ENCODE measurements at regions not wholly inside any gene's neighbourhood (a gene's known extent, or its start where the extent isn't known, plus 50 kb on each side); places are given as distances from the start of the nearest gene placed in this dataset.

- DNase-seq: no peak
- intact Hi-C loops (cut with DNase I, micrococcal nuclease): no loop called here
- H3K4me1 ChIP-seq (ENCODE audit: low read depth): no peaks in the 10 kb centered on the region
- no peaks in the 10 kb centered on the region for H3K36me3 ChIP-seq (ENCODE audit: low read depth)
- H3K4me3 ChIP-seq: no peak overlapping the region
- no peak for ATAC-seq
- TF ChIP-seq, protein P1, sequence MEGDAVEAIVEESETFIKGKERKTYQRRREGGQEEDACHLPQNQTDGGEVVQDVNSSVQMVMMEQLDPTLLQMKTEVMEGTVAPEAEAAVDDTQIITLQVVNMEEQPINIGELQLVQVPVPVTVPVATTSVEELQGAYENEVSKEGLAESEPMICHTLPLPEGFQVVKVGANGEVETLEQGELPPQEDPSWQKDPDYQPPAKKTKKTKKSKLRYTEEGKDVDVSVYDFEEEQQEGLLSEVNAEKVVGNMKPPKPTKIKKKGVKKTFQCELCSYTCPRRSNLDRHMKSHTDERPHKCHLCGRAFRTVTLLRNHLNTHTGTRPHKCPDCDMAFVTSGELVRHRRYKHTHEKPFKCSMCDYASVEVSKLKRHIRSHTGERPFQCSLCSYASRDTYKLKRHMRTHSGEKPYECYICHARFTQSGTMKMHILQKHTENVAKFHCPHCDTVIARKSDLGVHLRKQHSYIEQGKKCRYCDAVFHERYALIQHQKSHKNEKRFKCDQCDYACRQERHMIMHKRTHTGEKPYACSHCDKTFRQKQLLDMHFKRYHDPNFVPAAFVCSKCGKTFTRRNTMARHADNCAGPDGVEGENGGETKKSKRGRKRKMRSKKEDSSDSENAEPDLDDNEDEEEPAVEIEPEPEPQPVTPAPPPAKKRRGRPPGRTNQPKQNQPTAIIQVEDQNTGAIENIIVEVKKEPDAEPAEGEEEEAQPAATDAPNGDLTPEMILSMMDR (IDR thresholded peaks at IDR 0.05): no peak
- no peaks in the 10 kb centered on the region for H3K9me3 ChIP-seq
Measured at GRCh38 chr4:164307262-164307661, 446.7 kb upstream of the SMIM31 start.

- Histone ChIP-seq H3K9me3 (no peaks in the 10 kb centered on the region), H3K4me1 (ENCODE audit: low read depth) (no peaks in the 10 kb centered on the region), H3K4me3 (no peak overlapping the region), H3K36me3 (ENCODE audit: low read depth) (no peaks in the 10 kb centered on the region)
- no peak for ATAC-seq
- DNase-seq: no peak
- TF ChIP-seq, protein P1 (IDR thresholded peaks at IDR 0.05): no peak
- intact Hi-C loops (cut with DNase I, micrococcal nuclease): no loop called here
Measured at GRCh38 chr4:164312671-164313070, 441.3 kb upstream of the SMIM31 start.

DNA sequence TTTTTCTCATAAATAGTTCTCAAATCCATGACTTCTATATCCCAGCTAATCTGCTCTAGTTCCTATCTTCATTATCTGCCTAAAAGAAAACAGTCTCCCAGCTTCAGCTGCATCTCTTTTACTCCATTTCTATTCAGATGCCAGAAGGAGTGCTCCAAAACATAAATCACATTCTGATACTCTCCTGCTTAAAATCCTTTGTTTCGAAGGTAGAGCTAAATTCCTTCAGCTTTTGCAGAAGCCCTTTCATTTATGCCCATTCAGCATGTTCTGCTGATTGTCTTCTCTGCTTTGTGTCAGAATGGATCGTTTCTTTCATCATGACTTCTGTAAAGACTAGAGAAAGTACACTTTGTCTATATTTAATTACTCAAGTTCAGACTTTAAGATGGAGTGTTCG lies 440.1 kb upstream of the SMIM31 start:
- Histone ChIP-seq H3K9me3 (no peaks in the 10 kb centered on the region), H3K4me1 (ENCODE audit: low read depth) (no peaks in the 10 kb centered on the region), H3K4me3 (no peak overlapping the region), H3K36me3 (ENCODE audit: low read depth) (no peaks in the 10 kb centered on the region)
- intact Hi-C loops (cut with DNase I, micrococcal nuclease): no loop called here
- DNase-seq (no peak), ATAC-seq (no peak)
- TF ChIP-seq, protein P1 (IDR thresholded peaks at IDR 0.05): no peak

DNA sequence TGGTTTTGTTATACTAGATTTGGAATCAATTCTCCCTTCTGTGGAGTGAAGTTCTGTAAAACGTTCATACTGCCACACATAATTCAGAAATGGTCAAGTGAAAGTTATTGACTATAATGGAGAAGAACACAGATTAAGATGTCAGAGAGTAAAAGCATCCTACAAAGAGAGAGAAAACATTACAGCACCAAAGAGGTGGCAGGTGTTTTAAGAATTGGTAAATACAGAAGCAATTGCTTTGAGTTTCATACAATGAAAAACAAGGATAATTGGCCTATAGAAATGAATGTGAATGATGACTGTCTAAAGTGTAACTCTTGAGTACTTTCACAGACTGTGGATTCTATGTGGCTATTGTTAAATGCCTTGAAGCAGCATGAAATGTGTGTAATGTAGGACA lies 435.6 kb upstream of the SMIM31 start:
- intact Hi-C loops (cut with DNase I, micrococcal nuclease): no loop called here
- ATAC-seq (no peak), DNase-seq (no peak)
- Histone ChIP-seq H3K4me1 (ENCODE audit: low read depth) (no peaks in the 10 kb centered on the region), H3K4me3 (no peak overlapping the region), H3K36me3 (ENCODE audit: low read depth) (no peaks in the 10 kb centered on the region), H3K9me3 (no peaks in the 10 kb centered on the region)
- TF ChIP-seq, protein P1 (IDR thresholded peaks at IDR 0.05): no peak

- Histone ChIP-seq H3K36me3 (ENCODE audit: low read depth) (no peaks in the 10 kb centered on the region), H3K4me3 (no peak overlapping the region), H3K9me3 (no peaks in the 10 kb centered on the region), H3K4me1 (ENCODE audit: low read depth) (no peaks in the 10 kb centered on the region)
- no peak for ATAC-seq
- intact Hi-C loops (cut with DNase I, micrococcal nuclease): no loop called here
- DNase-seq: no peak
- TF ChIP-seq, protein P1 (IDR thresholded peaks at IDR 0.05): no peak
Measured at GRCh38 chr4:164319688-164320087, 434.2 kb upstream of the SMIM31 start.

DNA sequence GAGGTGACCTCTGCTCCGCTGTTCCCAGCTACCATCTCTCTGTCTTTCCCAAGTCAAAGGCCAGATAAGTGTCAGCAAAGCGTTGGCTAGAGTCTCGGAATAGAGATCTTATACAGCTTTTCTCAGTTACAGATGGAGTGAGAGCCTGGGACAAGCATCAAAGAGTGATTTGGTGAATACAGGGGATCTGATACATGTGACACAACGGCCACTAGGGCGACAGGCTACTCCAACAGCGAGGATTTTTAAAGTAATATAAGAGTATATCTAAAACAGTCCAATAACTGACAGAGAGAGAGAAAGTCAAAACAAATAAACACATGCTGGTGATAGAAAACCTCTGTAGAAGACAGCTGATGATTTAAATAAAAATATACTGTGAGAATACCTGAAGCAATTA lies 433.1 kb upstream of the SMIM31 start:
- intact Hi-C loops (cut with DNase I, micrococcal nuclease): no loop called here
- Histone ChIP-seq H3K4me1 (ENCODE audit: low read depth) (no peaks in the 10 kb centered on the region), H3K4me3 (no peak overlapping the region), H3K36me3 (ENCODE audit: low read depth) (no peaks in the 10 kb centered on the region), H3K9me3 (no peaks in the 10 kb centered on the region)
- DNase-seq (no peak), ATAC-seq (no peak)
- TF ChIP-seq, protein P1 (IDR thresholded peaks at IDR 0.05): no peak
